HepG2 (cell line): ENCODE measurements at regions not wholly inside any gene's neighbourhood (a gene's known extent, or its start where the extent isn't known, plus 50 kb on each side); places are given as distances from the start of the nearest gene placed in this dataset.

Source experiments
- ATAC-seq: fragments of 200-7000 bp; cut with Tn5 transposase; 3 replicates; pipeline ENCODE4 v1.9.1; 2020; ENCODE audit warnings: mild to moderate bottlenecking, moderate library complexity
- BruUV-seq: library from RNA; stranded (reverse); fragments of 400-500 nt; replicated peaks from 2 replicates; lab custom pipeline; 2021; lab: Mats Ljungman, UMichigan
- CTCF ChIA-PET: fragments of 300-600 bp; formaldehyde crosslinking; extraction: SDS; loops from one replicate; lab custom pipeline; 2021; ENCODE audit warnings: low total read pairs, inconsistent platforms, low intra/inter-chr PET ratio; lab: Yijun Ruan, JAX
- POLR2A ChIA-PET: fragments of 350-600 bp; sonication (Branson Sonifier 250); formaldehyde crosslinking; loops from one replicate; lab custom pipeline; 2020; ENCODE audit warnings: antibody characterized with exemption, inconsistent platforms; lab: Yijun Ruan, JAX
- DNase-seq: peaks from one replicate; pipeline ENCODE4 v3.0.0-alpha.2; 2015; ENCODE audit warnings: low spot score
- FAIRE-seq: peaks from 3 replicates; lab custom pipeline; 2011; peaks lifted over from hg19 to GRCh38; lab: Jason Lieb, UNC
- H2AFZ ChIP-seq: one replicate; pipeline ENCODE4 v1.6.1; 2011; ENCODE audit warnings: low read length, inconsistent platforms
- H3K27ac ChIP-seq: fragments of 300-600 bp; 3 replicates; pipeline ENCODE4 v1.8.0; 2011; ENCODE audit warnings: mixed run types, mild to moderate bottlenecking, mixed read lengths, low read length, inconsistent platforms; ENCODE audit not compliant: insufficient read depth; ENCODE audit errors: extremely low read length
- H3K27me3 ChIP-seq, 2 experiments: fragments of 200-600 bp in 1 of 2; 2 replicates in 1 of 2; 3 replicates in 1 of 2; pipeline versions ENCODE4 v1.6.0 to v1.8.0; 2011; ENCODE audit warnings: low read length in 2 of 2, mild to moderate bottlenecking in 2 of 2, moderate library complexity in 2 of 2, inconsistent platforms in 1 of 2; ENCODE audit not compliant: insufficient read depth in 2 of 2, control insufficient read depth in 1 of 2
- H3K36me3 ChIP-seq, 2 experiments: fragments of 200-600 bp in 1 of 2; replicated peaks in 1 of 2; 2 replicates in 1 of 2; 3 replicates in 1 of 2; pipeline versions ENCODE4 v1.5.1 to v1.8.0; 2011; ENCODE audit warnings: low read length in 2 of 2, inconsistent platforms in 1 of 2; ENCODE audit not compliant: insufficient read depth in 2 of 2, control insufficient read depth in 1 of 2
- H3K4me1 ChIP-seq: 2 replicates; pipeline ENCODE4 v1.5.1; 2012; ENCODE audit warnings: low read length, inconsistent platforms; ENCODE audit not compliant: insufficient read depth
- H3K4me2 ChIP-seq: 2 replicates; pipeline ENCODE4 v1.6.0; 2011; ENCODE audit warnings: low read depth, low read length, inconsistent platforms
- H3K4me3 ChIP-seq, 3 experiments: fragments of 200-600 bp in 1 of 3; sonication (generic), shearing (Covaris generic) in 1 of 3; replicated peaks in 1 of 3; 2 replicates each; pipeline ENCODE4 v1.5.1; 2011 to 2016; ENCODE audit warnings: low read length in 3 of 3, inconsistent platforms in 2 of 3, low read depth in 2 of 3, mild to moderate bottlenecking in 2 of 3, control low read depth in 1 of 3, mixed read lengths in 1 of 3; ENCODE audit not compliant: insufficient read depth in 1 of 3
- H3K79me2 ChIP-seq: one replicate; pipeline ENCODE4 v1.6.1; 2011; ENCODE audit warnings: low read length, inconsistent platforms; ENCODE audit not compliant: insufficient read depth
- H3K9ac ChIP-seq: 2 replicates; pipeline ENCODE4 v1.6.0; 2011; ENCODE audit warnings: mild to moderate bottlenecking, low read depth, low read length, inconsistent platforms; ENCODE audit not compliant: insufficient read depth
- H3K9me3 ChIP-seq: 2 replicates; pipeline ENCODE4 v1.5.1; 2012; ENCODE audit warnings: mild to moderate bottlenecking, low read length
- H4K20me1 ChIP-seq: 2 replicates; pipeline ENCODE4 v1.6.0; 2011; ENCODE audit warnings: inconsistent platforms, mild to moderate bottlenecking, low read length, moderate library complexity; ENCODE audit not compliant: insufficient read depth
- ADNP ChIP-seq: sonication (generic); formaldehyde crosslinking; IDR thresholded peaks from 2 replicates; pipeline ENCODE4 v1.4.0; 2020; ENCODE audit warnings: missing genetic modification reagents
- BCL6 ChIP-seq: IDR thresholded peaks from 2 replicates; pipeline ENCODE4 v1.6.1; 2016; ENCODE audit warnings: missing genetic modification reagents, missing compliant biosample characterization
- E2F1 ChIP-seq: sonication (generic); formaldehyde crosslinking; IDR thresholded peaks from 2 replicates; pipeline ENCODE4 v1.5.0; 2020; ENCODE audit warnings: missing genetic modification reagents
- HOXA3 ChIP-seq: sonication (generic); formaldehyde crosslinking; IDR thresholded peaks from 2 replicates; pipeline ENCODE4 v1.5.0; 2020; ENCODE audit warnings: missing genetic modification reagents
- IRF9 ChIP-seq: sonication (generic); formaldehyde crosslinking; IDR thresholded peaks from 2 replicates; pipeline ENCODE4 v1.8.0; 2022; ENCODE audit warnings: missing genetic modification reagents, mild to moderate bottlenecking, borderline replicate concordance
- MTF2 ChIP-seq: sonication (generic); formaldehyde crosslinking; IDR thresholded peaks from 2 replicates; pipeline ENCODE4 v1.5.0; 2020; ENCODE audit warnings: missing genetic modification reagents, borderline replicate concordance
- MYC ChIP-seq: sonication (generic); formaldehyde crosslinking; IDR thresholded peaks from 2 replicates; pipeline ENCODE4 v1.9.0; 2021; ENCODE audit warnings: missing genetic modification reagents, borderline replicate concordance
- RELA ChIP-seq: sonication (generic); formaldehyde crosslinking; IDR thresholded peaks from 2 replicates; pipeline ENCODE4 v1.4.0; 2020; ENCODE audit warnings: missing genetic modification reagents
- REPIN1 ChIP-seq: sonication (generic); formaldehyde crosslinking; IDR thresholded peaks from 2 replicates; pipeline ENCODE4 v1.8.0; 2022; ENCODE audit warnings: missing genetic modification reagents, low read depth, mild to moderate bottlenecking, borderline replicate concordance
- SOX6 ChIP-seq, 2 experiments: fragments of 450-650 bp in 1 of 2; sonication (generic) in 1 of 2; formaldehyde crosslinking in 1 of 2; IDR thresholded peaks; 2 replicates each; pipeline versions ENCODE4 v1.4.0 to v1.6.1; 2017 to 2020; ENCODE audit warnings: antibody characterized with exemption in 1 of 2, mild to moderate bottlenecking in 1 of 2, missing genetic modification reagents in 1 of 2
- TOPORS ChIP-seq: sonication (generic); formaldehyde crosslinking; IDR thresholded peaks from 2 replicates; pipeline ENCODE4 v1.8.0; 2023; ENCODE audit warnings: mild to moderate bottlenecking, missing genetic modification reagents
- ZNF263 ChIP-seq: sonication (generic); formaldehyde crosslinking; IDR thresholded peaks from 2 replicates; pipeline ENCODE4 v1.4.0; 2020; ENCODE audit warnings: missing genetic modification reagents
- ZNF33A ChIP-seq: sonication (generic); formaldehyde crosslinking; IDR thresholded peaks from 2 replicates; pipeline ENCODE4 v1.5.1; 2020; ENCODE audit warnings: missing genetic modification reagents, mild to moderate bottlenecking, moderate library complexity, borderline replicate concordance
- ZNF484 ChIP-seq: sonication (generic); formaldehyde crosslinking; IDR thresholded peaks from 2 replicates; pipeline ENCODE4 v1.5.1; 2020; ENCODE audit warnings: mild to moderate bottlenecking, low read depth, missing genetic modification reagents, borderline replicate concordance
- ZNF879 ChIP-seq: sonication (generic); formaldehyde crosslinking; IDR thresholded peaks from 2 replicates; pipeline ENCODE4 v1.8.1; 2023; ENCODE audit warnings: missing genetic modification reagents
- ZSCAN21 ChIP-seq: sonication (generic); formaldehyde crosslinking; IDR thresholded peaks from 2 replicates; pipeline ENCODE4 v1.8.0; 2022; ENCODE audit warnings: mild to moderate bottlenecking, missing genetic modification reagents, moderate library complexity, borderline replicate concordance
- in situ Hi-C: cut with HindIII; loops from 2 replicates; pipeline ENCODE4 v1.10.0; 2017; ENCODE audit warnings: low pct_unique_long_range_greater_than_20kb; ENCODE audit not compliant: extremely low pct_ligation_motif_present
- intact Hi-C: fragments of 100-400 bp; cut with micrococcal nuclease; formaldehyde crosslinking; loops from one replicate; pipeline ENCODE4 v1.10.0; 2022; ENCODE audit not compliant: unreplicated experiment
- TF ChIP-seq, protein P1 (sequence below): sonication (generic); formaldehyde crosslinking; IDR thresholded peaks from 2 replicates; pipeline ENCODE4 v1.5.1; 2020; ENCODE audit warnings: missing genetic modification reagents, mild to moderate bottlenecking, borderline replicate concordance
- TF ChIP-seq, protein P2 (sequence below): IDR thresholded peaks from 2 replicates; pipeline ENCODE4 v1.6.1; 2018; ENCODE audit warnings: missing genetic modification reagents, mild to moderate bottlenecking, missing compliant biosample characterization

GRCh38 chr2:67281101-67281500, 116.0 kb upstream of the ETAA1 start (continued):
- TF ChIP-seq ZSCAN21 (no peak), SOX6 (IDR thresholded peaks at IDR 0.05) (no peak), SOX6 (CRISPR knock-in tag; IDR thresholded peaks at IDR 0.05) (no peak), HOXA3 (CRISPR knock-in tag) (no peak), ZNF484 (CRISPR knock-in tag) (no peak), E2F1 (CRISPR knock-in tag) (no peak)

- intact Hi-C loops (no loop called here), in situ Hi-C loops (no loop called here)
- no peaks in the 10 kb centered on the region for H3K36me3 ChIP-seq
- DNase-seq (no peak), ATAC-seq (no peak), FAIRE-seq (no peak)
- ChIA-PET CTCF (no interaction called here), POLR2A (no interaction called here)
- H3K9ac ChIP-seq: no peak overlapping the region
- no peak overlapping the region for H3K27ac ChIP-seq
- no peaks in the 10 kb centered on the region for H3K4me1 ChIP-seq
- H3K27me3 ChIP-seq: no peaks in the 10 kb centered on the region
- H3K4me2 ChIP-seq: no peak overlapping the region
- no peak overlapping the region for H3K4me3 ChIP-seq
- H2AFZ ChIP-seq: no peak overlapping the region
- H4K20me1 ChIP-seq: no peaks in the 10 kb centered on the region
- BruUV-seq: no TSS peak
- H3K9me3 ChIP-seq: no peaks in the 10 kb centered on the region
- no peaks in the 10 kb centered on the region for H3K79me2 ChIP-seq
- TF ChIP-seq BCL6 (CRISPR knock-in tag) (no peak), MTF2 (CRISPR knock-in tag) (no peak), REPIN1 (CRISPR knock-in tag) (no peak), TOPORS (CRISPR knock-in tag) (no peak), ZNF263 (CRISPR knock-in tag) (no peak), RELA (no peak), IRF9 (no peak), ADNP (CRISPR knock-in tag) (no peak), MYC (no peak), ZNF33A (CRISPR knock-in tag) (no peak), ZNF879 (CRISPR knock-in tag) (no peak)
- TF ChIP-seq, protein P1, sequence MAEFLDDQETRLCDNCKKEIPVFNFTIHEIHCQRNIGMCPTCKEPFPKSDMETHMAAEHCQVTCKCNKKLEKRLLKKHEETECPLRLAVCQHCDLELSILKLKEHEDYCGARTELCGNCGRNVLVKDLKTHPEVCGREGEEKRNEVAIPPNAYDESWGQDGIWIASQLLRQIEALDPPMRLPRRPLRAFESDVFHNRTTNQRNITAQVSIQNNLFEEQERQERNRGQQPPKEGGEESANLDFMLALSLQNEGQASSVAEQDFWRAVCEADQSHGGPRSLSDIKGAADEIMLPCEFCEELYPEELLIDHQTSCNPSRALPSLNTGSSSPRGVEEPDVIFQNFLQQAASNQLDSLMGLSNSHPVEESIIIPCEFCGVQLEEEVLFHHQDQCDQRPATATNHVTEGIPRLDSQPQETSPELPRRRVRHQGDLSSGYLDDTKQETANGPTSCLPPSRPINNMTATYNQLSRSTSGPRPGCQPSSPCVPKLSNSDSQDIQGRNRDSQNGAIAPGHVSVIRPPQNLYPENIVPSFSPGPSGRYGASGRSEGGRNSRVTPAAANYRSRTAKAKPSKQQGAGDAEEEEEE (CRISPR knock-in tag): no peak
- TF ChIP-seq, protein P2, sequence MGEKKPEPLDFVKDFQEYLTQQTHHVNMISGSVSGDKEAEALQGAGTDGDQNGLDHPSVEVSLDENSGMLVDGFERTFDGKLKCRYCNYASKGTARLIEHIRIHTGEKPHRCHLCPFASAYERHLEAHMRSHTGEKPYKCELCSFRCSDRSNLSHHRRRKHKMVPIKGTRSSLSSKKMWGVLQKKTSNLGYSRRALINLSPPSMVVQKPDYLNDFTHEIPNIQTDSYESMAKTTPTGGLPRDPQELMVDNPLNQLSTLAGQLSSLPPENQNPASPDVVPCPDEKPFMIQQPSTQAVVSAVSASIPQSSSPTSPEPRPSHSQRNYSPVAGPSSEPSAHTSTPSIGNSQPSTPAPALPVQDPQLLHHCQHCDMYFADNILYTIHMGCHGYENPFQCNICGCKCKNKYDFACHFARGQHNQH (CRISPR knock-in tag): no peak
Observed at GRCh38 chr2:67283641-67284040, 113.5 kb upstream of the ETAA1 start.
